GM18517 (cell line): ENCODE measurements at regions not wholly inside any gene's neighbourhood (a gene's known extent, or its start where the extent isn't known, plus 50 kb on each side); places are given as distances from the start of the nearest gene placed in this dataset.
A peak's percentile ranks its signal among the peaks of the same experiment; 100 is the strongest.
"Not testable (repeated sequence)": the region's sequence is repeated elsewhere in the genome, so short reads cannot be mapped to it uniquely, and the experiment has no call there.

Experiments
- ATAC-seq: cut with Tn5 transposase; IDR thresholded peaks from one replicate; pipeline ENCODE4 v1.9.1; 2021; ENCODE audit warnings: mild to moderate bottlenecking, moderate library complexity; ENCODE audit not compliant: unreplicated experiment

- no peak for ATAC-seq
Measured at GRCh38 chr20:26134606-26135005, 438.0 kb upstream of the ZNF337 start.

GRCh38 chr20:26133794-26134193 is 437.1 kb upstream of the ZNF337 start:
- not testable (repeated sequence) for ATAC-seq

- ATAC-seq = not testable (repeated sequence)
Measured at GRCh38 chr20:26120920-26121319, 424.3 kb upstream of the ZNF337 start.

- ATAC-seq = not testable (repeated sequence)
Measured at GRCh38 chr20:26094498-26094897, 397.8 kb upstream of the ZNF337 start.

GRCh38 chr20:26091921-26092320 is 395.3 kb upstream of the ZNF337 start:
- not testable (repeated sequence) for ATAC-seq

GRCh38 chr20:26086195-26086594 is 389.5 kb upstream of the ZNF337 start:
- not testable (repeated sequence) for ATAC-seq

GRCh38 chr20:26073972-26074371 is 377.3 kb upstream of the ZNF337 start:
- ATAC-seq = not testable (repeated sequence)

- not testable (repeated sequence) for ATAC-seq
Measured at GRCh38 chr20:26059324-26059723, 362.7 kb upstream of the ZNF337 start.

GRCh38 chr20:26058446-26058845 is 361.8 kb upstream of the ZNF337 start:
- not testable (repeated sequence) for ATAC-seq

GRCh38 chr20:26057135-26057752 is 360.6 kb upstream of the ZNF337 start:
- ATAC-seq = not testable (repeated sequence)

GRCh38 chr20:26025792-26026191 is 329.1 kb upstream of the ZNF337 start:
- not testable (repeated sequence) for ATAC-seq

GRCh38 chr20:26010942-26011276 is 314.3 kb upstream of the ZNF337 start:
- not testable (repeated sequence) for ATAC-seq

- not testable (repeated sequence) for ATAC-seq
Measured at GRCh38 chr20:26010224-26010941, 313.7 kb upstream of the ZNF337 start.

GRCh38 chr20:26009402-26010223 is 313.0 kb upstream of the ZNF337 start:
- ATAC-seq = peak; percentile 51

- ATAC-seq = not testable (repeated sequence)
Measured at GRCh38 chr20:26008026-26008425, 311.4 kb upstream of the ZNF337 start.

- not testable (repeated sequence) for ATAC-seq
Measured at GRCh38 chr20:26006164-26006563, 309.5 kb upstream of the ZNF337 start.

GRCh38 chr20:26003959-26004358 is 307.3 kb upstream of the ZNF337 start:
- not testable (repeated sequence) for ATAC-seq

- ATAC-seq = not testable (repeated sequence)
Measured at GRCh38 chr20:25997367-25998038, 300.9 kb upstream of the ZNF337 start.

GRCh38 chr20:25992146-25992545 is 295.5 kb upstream of the ZNF337 start:
- ATAC-seq = no peak

- no peak for ATAC-seq
Measured at GRCh38 chr20:25991756-25992130, 295.1 kb upstream of the ZNF337 start.
